Adrenal gland (tissue), 5 donors: ENCODE measurements at regions not wholly inside any gene's neighbourhood (a gene's known extent, or its start where the extent isn't known, plus 50 kb on each side); places are given as distances from the start of the nearest gene placed in this dataset.

Source experiments
- CTCF ChIP-seq, 6 experiments: fragments of 450-650 bp in 4 of 6; fragments of 200-600 bp in 2 of 6; sonication (generic) in 1 of 6; IDR thresholded peaks; 1 replicate in 5 of 6; 2 replicates in 1 of 6; pipeline versions ENCODE4 v1.5.1 to v1.8.0; 2016 to 2021; ENCODE audit warnings: antibody characterized with exemption in 6 of 6, mild to moderate bottlenecking in 2 of 6, moderate library complexity in 1 of 6
- POLR2A ChIP-seq, 2 donors: fragments of 450-650 bp; IDR thresholded peaks; one replicate each; pipeline ENCODE4 v1.6.1; 2017; ENCODE audit warnings: antibody characterized with exemption in 2 of 2, mild to moderate bottlenecking in 2 of 2, moderate library complexity in 1 of 2
- donor health status: DM: no; HTN: no; CAD: no.

- no peak for TF ChIP-seq CTCF (IDR thresholded peaks at IDR 0.05)
- no peak for TF ChIP-seq POLR2A (IDR thresholded peaks at IDR 0.05)
Measured at GRCh38 chr9:82088591-82088990, 100.0 kb downstream of the SPATA31D1 start.
